Colonic mucosa (tissue), 4 donors: ENCODE measurements at regions not wholly inside any gene's neighbourhood (a gene's known extent, or its start where the extent isn't known, plus 50 kb on each side); places are given as distances from the start of the nearest gene placed in this dataset.

ENCODE experiments used
- DNase-seq: peaks from one replicate; pipeline ENCODE4 v3.0.0-alpha.2; 2020
- H3K27ac ChIP-seq: fragments of 200-600 bp; one replicate; pipeline ENCODE4 v1.8.0; 2021
- H3K27me3 ChIP-seq: fragments of 200-600 bp; one replicate; pipeline ENCODE4 v1.8.0; 2021
- H3K36me3 ChIP-seq: fragments of 200-600 bp; one replicate; pipeline ENCODE4 v1.8.0; 2021
- H3K4me1 ChIP-seq: fragments of 200-600 bp; one replicate; pipeline ENCODE4 v1.8.0; 2021; ENCODE audit warnings: mild to moderate bottlenecking
- H3K4me3 ChIP-seq: fragments of 200-600 bp; one replicate; pipeline ENCODE4 v1.8.0; 2021
- H3K9ac ChIP-seq, 2 donors: one replicate each; pipeline ENCODE4 v1.7.0; 2013; ENCODE audit warnings: control low read depth in 2 of 2, low read depth in 2 of 2, low read length in 2 of 2
- H3K9me3 ChIP-seq: fragments of 200-600 bp; one replicate; pipeline ENCODE4 v1.8.0; 2021
- intact Hi-C: fragments of 100-400 bp; cut with DNase I; formaldehyde crosslinking; loops from one replicate; pipeline ENCODE4 v1.14.1; 2022
- TF ChIP-seq, protein P1 (sequence below): fragments of 200-600 bp; IDR thresholded peaks from one replicate; pipeline ENCODE4 v1.8.0; 2022; ENCODE audit warnings: antibody characterized with exemption, mild to moderate bottlenecking
- donor health status: healthy.
- donor health status: DM: no; HTN: no; CAD: no.
- donor health status: DM: no; HTN: no; CAD: no.

DNA sequence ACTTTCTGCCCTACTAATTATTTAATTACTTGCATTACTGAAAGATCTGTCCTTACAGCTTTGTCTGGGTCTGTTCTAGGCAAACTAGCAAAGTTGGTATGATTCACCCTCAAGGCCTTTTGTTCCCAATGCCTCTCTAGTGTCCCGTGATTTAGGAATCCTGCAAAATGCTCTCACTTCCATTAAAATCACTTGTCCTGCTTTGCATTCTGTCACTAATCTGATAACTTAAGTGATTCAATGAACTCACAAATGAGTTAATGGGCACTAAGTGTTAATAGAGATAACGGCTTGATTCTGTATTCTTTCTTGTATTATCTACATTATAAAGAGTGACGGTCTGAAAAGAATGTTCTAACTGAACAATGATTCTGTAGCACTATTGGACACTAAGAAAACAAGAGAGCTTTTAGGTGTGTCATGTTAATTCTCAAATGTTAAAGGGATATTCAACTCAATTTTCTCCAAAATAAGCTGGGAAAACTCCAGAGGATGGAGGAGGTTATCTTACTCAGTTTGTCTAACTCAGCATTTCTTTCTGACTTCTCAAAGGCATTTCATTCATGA lies 697.3 kb downstream of the CETN3 start:
- H3K27me3 ChIP-seq: no peaks in the 10 kb centered on the region
- H3K4me1 ChIP-seq: no peaks in the 10 kb centered on the region
- intact Hi-C loops: no loop called here
- DNase-seq: no peak
- no peak overlapping the region for H3K9ac ChIP-seq
- H3K27ac ChIP-seq: no peak overlapping the region
- TF ChIP-seq, protein P1, sequence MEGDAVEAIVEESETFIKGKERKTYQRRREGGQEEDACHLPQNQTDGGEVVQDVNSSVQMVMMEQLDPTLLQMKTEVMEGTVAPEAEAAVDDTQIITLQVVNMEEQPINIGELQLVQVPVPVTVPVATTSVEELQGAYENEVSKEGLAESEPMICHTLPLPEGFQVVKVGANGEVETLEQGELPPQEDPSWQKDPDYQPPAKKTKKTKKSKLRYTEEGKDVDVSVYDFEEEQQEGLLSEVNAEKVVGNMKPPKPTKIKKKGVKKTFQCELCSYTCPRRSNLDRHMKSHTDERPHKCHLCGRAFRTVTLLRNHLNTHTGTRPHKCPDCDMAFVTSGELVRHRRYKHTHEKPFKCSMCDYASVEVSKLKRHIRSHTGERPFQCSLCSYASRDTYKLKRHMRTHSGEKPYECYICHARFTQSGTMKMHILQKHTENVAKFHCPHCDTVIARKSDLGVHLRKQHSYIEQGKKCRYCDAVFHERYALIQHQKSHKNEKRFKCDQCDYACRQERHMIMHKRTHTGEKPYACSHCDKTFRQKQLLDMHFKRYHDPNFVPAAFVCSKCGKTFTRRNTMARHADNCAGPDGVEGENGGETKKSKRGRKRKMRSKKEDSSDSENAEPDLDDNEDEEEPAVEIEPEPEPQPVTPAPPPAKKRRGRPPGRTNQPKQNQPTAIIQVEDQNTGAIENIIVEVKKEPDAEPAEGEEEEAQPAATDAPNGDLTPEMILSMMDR: no peak
- H3K36me3 ChIP-seq: no peaks in the 10 kb centered on the region
- no peaks in the 10 kb centered on the region for H3K9me3 ChIP-seq
- no peak overlapping the region for H3K4me3 ChIP-seq

DNA sequence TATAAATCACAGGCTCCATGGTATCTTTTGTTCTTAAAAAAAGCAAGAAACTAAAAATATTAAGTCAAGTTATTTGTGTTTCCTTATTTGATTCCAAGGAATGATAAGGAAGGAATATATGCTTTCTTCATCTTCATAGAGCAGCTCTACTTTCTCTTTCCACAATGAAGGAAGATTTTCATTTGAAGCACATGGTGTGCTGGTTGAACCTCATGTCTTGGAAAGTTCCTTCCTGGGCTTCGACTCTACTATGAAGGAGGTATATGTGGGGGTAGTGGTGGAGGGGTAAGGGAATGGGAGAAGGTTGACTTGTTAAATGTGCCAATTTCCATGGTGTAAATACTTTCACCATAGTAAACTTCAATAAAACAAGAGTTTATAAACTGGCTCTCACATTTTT lies 698.0 kb downstream of the CETN3 start:
- no peak overlapping the region for H3K27ac ChIP-seq
- no peaks in the 10 kb centered on the region for H3K4me1 ChIP-seq
- DNase-seq: no peak
- intact Hi-C loops: no loop called here
- no peaks in the 10 kb centered on the region for H3K9me3 ChIP-seq
- no peak overlapping the region for H3K9ac ChIP-seq
- H3K4me3 ChIP-seq: no peak overlapping the region
- no peaks in the 10 kb centered on the region for H3K27me3 ChIP-seq
- TF ChIP-seq, protein P1: no peak
- no peaks in the 10 kb centered on the region for H3K36me3 ChIP-seq

DNA sequence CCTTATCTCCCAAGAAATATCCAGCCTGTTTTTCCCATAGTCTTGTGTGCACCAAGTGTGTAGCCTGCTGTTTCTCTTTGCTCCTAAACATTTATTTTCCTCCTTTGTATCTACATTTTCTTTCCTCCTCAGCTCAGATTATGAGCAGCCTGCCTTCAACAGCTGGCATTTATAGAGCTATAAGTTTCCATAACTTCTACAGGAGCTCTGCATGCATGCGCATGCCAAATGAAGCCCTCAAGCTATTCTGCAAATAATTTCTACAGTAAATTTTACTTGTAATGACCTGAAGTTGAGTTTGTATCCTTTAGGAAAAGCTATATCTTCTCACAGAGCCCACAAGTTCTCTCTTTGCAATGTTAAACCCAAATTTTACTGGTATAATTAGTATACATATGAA lies 699.5 kb downstream of the CETN3 start:
- no peaks in the 10 kb centered on the region for H3K27me3 ChIP-seq
- H3K4me3 ChIP-seq: no peak overlapping the region
- no peak overlapping the region for H3K27ac ChIP-seq
- TF ChIP-seq, protein P1: no peak
- no peaks in the 10 kb centered on the region for H3K4me1 ChIP-seq
- no peak for DNase-seq
- no peak overlapping the region for H3K9ac ChIP-seq
- no peaks in the 10 kb centered on the region for H3K9me3 ChIP-seq
- intact Hi-C loops: no loop called here
- no peaks in the 10 kb centered on the region for H3K36me3 ChIP-seq

DNA sequence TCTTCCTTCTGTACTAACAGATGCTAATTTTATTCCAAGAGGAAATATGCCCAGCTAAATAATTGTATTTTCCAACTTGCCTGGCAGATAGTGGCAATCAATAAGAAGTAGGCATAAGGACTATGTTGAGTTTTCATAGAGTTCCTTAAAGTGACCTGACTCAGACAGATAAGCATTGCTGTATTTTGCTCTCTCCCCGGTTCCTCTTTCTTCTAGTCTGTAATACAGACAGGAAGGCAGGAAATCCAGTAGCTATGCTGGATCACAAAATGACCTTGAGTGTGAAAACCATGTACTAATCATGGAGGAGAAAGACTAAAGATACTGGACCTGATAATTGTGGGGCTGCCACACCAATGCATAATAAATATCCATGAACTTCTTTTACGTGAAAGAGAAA lies 701.7 kb downstream of the CETN3 start:
- intact Hi-C loops: no loop called here

DNA sequence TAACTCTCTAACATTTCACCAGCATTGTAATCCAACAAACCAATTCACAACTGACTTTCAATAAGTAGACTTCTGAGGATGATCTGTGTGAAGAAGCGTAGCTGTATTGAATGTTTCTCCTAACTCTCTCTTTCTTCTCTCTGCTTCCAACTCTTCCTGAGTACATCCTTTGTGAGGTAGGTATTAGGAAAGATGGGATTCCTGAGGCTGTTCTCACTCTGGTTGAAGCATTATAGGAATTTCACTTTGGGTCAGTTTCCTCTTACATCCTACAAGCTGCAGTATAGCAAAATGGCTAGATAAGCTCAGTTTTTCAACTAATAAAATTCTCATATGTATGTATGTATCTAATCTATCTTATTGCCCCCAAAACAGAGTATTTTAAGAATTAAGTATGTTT lies 702.8 kb downstream of the CETN3 start:
- intact Hi-C loops: no loop called here
- Histone ChIP-seq H3K27me3 (no peaks in the 10 kb centered on the region), H3K27ac (no peak overlapping the region), H3K9me3 (no peaks in the 10 kb centered on the region), H3K4me1 (no peaks in the 10 kb centered on the region), H3K36me3 (no peaks in the 10 kb centered on the region), H3K4me3 (no peak overlapping the region), H3K9ac (no peak overlapping the region)
- no peak for DNase-seq
- TF ChIP-seq, protein P1: no peak

More for the DNA sequence above, 701.7 kb downstream of the CETN3 start:
- no peaks in the 10 kb centered on the region for H3K9me3 ChIP-seq
- no peak overlapping the region for H3K9ac ChIP-seq
- no peak overlapping the region for H3K4me3 ChIP-seq
- no peak overlapping the region for H3K27ac ChIP-seq
- no peaks in the 10 kb centered on the region for H3K36me3 ChIP-seq
- H3K27me3 ChIP-seq: no peaks in the 10 kb centered on the region
- DNase-seq: no peak
- TF ChIP-seq, protein P1: no peak
- H3K4me1 ChIP-seq: no peaks in the 10 kb centered on the region

DNA sequence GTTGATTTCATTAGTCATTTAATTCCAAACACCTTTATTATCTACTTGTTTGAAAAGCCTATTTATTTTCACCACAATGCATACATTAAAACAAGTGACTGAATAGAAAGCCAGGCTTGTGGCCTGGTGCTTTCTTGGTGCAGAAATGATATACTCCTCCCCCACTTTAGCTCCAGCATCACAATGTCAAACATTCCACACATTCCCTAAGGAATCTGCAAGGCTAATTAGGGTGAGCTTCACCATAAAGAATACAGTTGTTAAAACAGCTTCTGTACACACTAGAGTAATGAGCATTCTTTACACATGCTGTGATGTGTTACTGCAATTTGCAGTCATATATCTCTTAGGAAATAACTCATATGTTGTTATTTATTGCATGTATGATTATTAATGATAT lies 705.7 kb downstream of the CETN3 start:
- no peaks in the 10 kb centered on the region for H3K4me1 ChIP-seq
- H3K27me3 ChIP-seq: no peaks in the 10 kb centered on the region
- H3K27ac ChIP-seq: no peak overlapping the region
- no peak overlapping the region for H3K9ac ChIP-seq
- no peaks in the 10 kb centered on the region for H3K9me3 ChIP-seq
- TF ChIP-seq, protein P1: no peak
- DNase-seq: no peak
- H3K4me3 ChIP-seq: no peak overlapping the region
- intact Hi-C loops: no loop called here
- no peaks in the 10 kb centered on the region for H3K36me3 ChIP-seq
